Cardiac fibroblast (primary cell): ENCODE measurements at regions not wholly inside any gene's neighbourhood (a gene's known extent, or its start where the extent isn't known, plus 50 kb on each side); places are given as distances from the start of the nearest gene placed in this dataset.

Experiments used
- DNase-seq, 2 donors: peaks; one replicate each; pipeline versions ENCODE4 v3.0.0 to v3.0.0-alpha.2; 2010; ENCODE audit warnings: low read depth in 2 of 2
- H3K4me3 ChIP-seq, 2 donors: replicated peaks in 1 of 2; 1 replicate in 1 of 2; 2 replicates in 1 of 2; pipeline ENCODE4 v1.5.1; 2011; ENCODE audit warnings: low read depth in 2 of 2, low read length in 2 of 2, mild to moderate bottlenecking in 2 of 2, moderate library complexity in 1 of 2
- TF ChIP-seq, protein P1 (sequence below): IDR thresholded peaks from one replicate; pipeline ENCODE4 v1.5.1; 2011; ENCODE audit warnings: low read depth, mild to moderate bottlenecking, low read length, inconsistent platforms

DNA sequence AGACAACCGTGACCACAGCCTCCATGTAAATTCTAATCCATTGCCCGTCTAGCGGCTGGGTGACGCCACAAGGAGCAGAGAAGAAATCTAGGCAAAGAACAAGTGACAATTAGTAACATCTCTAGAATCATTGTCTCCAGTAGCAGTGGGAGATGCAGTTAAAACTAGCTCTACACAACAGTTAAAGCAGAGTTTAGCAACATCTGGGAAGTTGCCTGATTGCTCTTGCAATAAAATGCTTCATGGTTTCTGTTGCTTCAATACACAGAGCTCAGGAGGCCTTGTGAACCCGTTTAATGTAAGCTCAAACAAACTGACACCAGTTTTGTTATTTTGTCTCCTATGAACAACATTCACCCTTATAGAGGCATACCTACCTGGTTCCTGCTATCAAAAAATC lies 369.8 kb upstream of the PDE4D start:
- no peak overlapping the region for H3K4me3 ChIP-seq
- TF ChIP-seq, protein P1, sequence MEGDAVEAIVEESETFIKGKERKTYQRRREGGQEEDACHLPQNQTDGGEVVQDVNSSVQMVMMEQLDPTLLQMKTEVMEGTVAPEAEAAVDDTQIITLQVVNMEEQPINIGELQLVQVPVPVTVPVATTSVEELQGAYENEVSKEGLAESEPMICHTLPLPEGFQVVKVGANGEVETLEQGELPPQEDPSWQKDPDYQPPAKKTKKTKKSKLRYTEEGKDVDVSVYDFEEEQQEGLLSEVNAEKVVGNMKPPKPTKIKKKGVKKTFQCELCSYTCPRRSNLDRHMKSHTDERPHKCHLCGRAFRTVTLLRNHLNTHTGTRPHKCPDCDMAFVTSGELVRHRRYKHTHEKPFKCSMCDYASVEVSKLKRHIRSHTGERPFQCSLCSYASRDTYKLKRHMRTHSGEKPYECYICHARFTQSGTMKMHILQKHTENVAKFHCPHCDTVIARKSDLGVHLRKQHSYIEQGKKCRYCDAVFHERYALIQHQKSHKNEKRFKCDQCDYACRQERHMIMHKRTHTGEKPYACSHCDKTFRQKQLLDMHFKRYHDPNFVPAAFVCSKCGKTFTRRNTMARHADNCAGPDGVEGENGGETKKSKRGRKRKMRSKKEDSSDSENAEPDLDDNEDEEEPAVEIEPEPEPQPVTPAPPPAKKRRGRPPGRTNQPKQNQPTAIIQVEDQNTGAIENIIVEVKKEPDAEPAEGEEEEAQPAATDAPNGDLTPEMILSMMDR = no peak

DNA sequence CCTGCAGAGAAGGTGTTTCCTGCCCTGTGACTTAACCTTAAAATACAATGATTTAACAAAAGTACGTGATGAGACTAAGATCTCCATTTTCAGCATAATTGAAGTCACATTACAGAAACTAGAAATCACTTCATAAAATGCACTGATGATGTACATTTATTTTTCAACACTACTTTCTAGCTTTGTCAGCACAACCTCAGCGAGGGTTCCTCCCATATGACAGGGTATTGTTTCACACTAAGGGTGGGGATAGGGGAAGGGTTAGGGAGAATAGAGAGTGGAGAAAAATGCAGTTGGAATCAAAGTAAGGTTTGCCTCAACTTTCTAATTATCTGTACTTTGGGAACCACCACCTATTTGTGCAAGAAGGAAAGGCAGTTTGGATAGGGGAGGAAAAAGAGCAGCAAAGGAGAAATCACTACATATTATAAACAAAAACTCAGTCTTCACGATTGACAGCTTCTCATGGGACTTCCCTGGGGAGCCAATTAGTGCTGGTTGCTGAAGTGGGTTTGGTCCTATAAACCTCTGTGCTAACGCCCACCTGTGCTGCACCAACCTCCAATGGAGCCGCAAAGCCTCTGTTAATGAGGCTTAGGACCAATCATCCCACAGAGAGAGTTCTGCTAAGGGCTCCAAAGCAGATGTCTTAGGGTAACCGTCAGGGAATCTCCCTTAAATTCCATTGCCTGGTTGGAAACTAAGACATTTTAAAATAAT lies 369.2 kb upstream of the PDE4D start:
- no peak for DNase-seq
- TF ChIP-seq, protein P1 = no peak
- no peak overlapping the region for H3K4me3 ChIP-seq

More for the DNA sequence above, 369.8 kb upstream of the PDE4D start:
- DNase-seq = no peak

DNA sequence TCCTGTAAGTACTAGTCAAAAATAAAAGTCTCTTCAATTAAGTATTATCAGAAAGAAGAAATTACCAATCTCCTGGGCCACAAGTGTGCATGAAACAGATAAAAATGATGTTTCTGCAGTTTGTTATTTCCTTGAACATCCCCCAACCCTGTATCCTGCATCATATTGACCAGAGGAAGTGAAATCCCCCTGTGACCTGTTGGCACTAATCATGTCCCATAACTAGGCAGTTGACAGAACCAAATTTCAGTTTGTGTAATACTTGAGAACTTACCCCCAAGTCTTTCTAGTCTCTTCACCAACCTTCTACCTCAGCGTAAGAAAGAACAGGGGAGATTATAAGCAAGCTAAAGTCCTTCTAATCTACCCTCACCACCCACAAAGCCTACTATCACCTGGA lies 368.2 kb upstream of the PDE4D start:
- H3K4me3 ChIP-seq = no peak overlapping the region
- DNase-seq = no peak
- TF ChIP-seq, protein P1 = no peak

DNA sequence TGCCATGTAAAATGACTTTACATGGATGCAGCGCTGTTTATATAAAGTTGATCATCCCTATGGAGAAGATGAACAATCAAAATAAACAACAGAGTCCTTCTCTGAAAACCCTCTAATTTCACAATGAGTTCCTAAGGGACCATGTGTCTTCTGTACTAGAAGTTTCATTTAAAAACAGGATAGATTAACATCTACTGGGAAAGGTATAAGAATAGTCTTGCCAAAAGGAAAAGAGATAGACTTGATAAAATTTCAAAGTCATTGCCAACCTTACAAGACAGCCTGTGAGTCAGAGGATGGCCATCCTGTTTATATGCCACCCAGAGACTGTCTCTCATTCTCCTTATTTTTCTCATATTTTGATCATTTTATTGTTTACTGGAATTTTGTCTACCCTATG lies 367.1 kb upstream of the PDE4D start:
- no peak overlapping the region for H3K4me3 ChIP-seq
- DNase-seq = no peak
- TF ChIP-seq, protein P1 = no peak

DNA sequence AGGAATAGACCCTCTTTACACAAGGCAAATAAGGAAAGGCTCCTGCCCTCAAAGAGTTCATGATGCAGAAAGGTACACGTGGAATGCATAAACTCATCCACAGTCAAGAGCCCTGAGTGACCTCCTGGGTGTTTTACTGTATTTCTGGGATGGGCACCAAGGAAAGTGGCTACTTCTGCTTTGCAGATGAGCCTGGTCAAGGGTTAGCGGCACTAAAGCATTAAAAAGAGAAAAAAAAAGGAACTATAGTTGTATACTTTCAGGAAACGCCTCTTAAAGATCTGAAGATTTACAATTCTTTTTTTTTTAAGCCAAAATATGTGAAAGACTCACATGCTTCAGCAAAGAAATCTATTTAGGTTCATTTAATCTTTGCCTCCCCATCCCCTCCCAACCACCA lies 366.2 kb upstream of the PDE4D start:
- H3K4me3 ChIP-seq = no peak overlapping the region
- TF ChIP-seq, protein P1 = no peak
- DNase-seq = no peak

DNA sequence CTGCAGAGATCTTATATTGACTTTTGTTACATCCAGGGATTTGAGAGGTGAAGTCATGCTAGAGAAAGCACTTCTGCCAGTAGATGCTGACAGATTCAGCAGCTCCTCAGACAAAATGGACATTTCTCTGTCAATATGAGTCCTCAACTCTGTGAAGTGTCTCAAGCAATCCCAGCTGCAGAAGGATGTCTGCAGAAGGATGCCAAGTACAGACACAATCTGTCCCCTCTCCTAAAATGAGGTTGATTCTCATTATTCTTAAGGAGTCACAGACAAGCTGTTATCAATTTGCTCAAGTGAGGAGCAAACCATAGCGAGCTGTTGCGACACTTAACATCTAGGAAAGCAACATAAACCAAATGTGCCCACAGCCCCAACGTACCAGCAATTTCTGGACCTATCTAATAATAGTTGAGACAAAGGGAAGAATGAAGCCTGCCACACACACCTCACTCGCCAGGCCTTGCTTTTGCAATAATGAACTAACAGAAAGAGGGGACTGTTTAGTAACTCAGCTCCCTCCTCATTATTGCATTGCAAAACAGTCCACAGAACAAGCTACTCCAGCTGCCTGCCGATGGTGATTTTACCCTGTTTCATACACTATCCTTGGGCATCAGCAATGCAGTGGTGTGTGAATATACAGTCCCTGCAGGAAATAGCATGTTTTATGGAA lies 364.2 kb upstream of the PDE4D start:
- TF ChIP-seq, protein P1 = no peak
- no peak overlapping the region for H3K4me3 ChIP-seq
- no peak for DNase-seq
